ENCODE measurements at regions not wholly inside any gene's neighbourhood (a gene's known extent, or its start where the extent isn't known, plus 50 kb on each side); places are given as distances from the start of the nearest gene placed in this dataset.
"Not testable (repeated sequence)": the region's sequence is repeated elsewhere in the genome, so short reads cannot be mapped to it uniquely, and the experiment has no call there.

DNA sequence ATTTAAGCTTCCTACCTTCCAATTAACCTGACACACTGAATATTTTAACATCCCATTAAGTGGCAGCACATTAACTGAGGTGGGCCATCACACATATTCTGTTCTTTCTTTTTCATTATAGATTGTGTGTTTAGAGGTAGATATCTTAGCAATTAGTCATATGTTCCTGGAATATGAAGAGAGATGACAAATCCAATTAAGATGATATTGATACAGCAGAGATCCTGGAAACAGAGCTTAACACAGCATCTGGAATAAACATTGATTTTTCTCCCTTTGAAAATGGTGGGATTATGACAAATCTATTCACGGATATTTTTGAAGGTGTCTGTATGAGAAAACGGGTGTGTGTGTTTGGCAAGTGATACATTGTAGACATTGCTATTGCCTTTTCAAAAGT, 448.0 kb downstream of the CDH10 start:
- H3K4me3 ChIP-seq = no peak overlapping the region
- WGBS, 2 donors = 78 to 87% methylated on average over 2 of the region's 2 CpGs
- no peak for ATAC-seq (ENCODE audit: low FRiP score in 2 of 2)
- H3K36me3 ChIP-seq = no peaks in the 10 kb centered on the region
- TF ChIP-seq CTCF (IDR thresholded peaks at IDR 0.05) (no peak), POLR2AphosphoS5 (IDR thresholded peaks at IDR 0.05) (no peak), POLR2A (IDR thresholded peaks at IDR 0.05) (no peak), EP300 (IDR thresholded peaks at IDR 0.05) (no peak)
- no peak for DNase-seq
- no peaks in the 10 kb centered on the region for H3K27me3 ChIP-seq
- no peak overlapping the region for H3K27ac ChIP-seq
- no peaks in the 10 kb centered on the region for H3K9me3 ChIP-seq
- no peaks in the 10 kb centered on the region for H3K4me1 ChIP-seq

- no peak for DNase-seq
- no peaks in the 10 kb centered on the region for H3K27me3 ChIP-seq
- no peaks in the 10 kb centered on the region for H3K4me1 ChIP-seq
- no peaks in the 10 kb centered on the region for H3K36me3 ChIP-seq
- 52 to 67% methylated on average over 4 of the region's 4 CpGs for WGBS, 2 donors
- TF ChIP-seq POLR2A (IDR thresholded peaks at IDR 0.05) (no peak), CTCF (IDR thresholded peaks at IDR 0.05) (no peak), EP300 (IDR thresholded peaks at IDR 0.05) (no peak), POLR2AphosphoS5 (IDR thresholded peaks at IDR 0.05) (no peak)
- no peak for ATAC-seq (ENCODE audit: low FRiP score in 2 of 2)
- H3K27ac ChIP-seq = no peak overlapping the region
- no peak overlapping the region for H3K4me3 ChIP-seq
- peaks cover 0 to 4% (median 0%) of the 10 kb centered on the region in 4 donors for H3K9me3 ChIP-seq
Observed at GRCh38 chr5:24208686-24209106, 436.1 kb downstream of the CDH10 start.

DNA sequence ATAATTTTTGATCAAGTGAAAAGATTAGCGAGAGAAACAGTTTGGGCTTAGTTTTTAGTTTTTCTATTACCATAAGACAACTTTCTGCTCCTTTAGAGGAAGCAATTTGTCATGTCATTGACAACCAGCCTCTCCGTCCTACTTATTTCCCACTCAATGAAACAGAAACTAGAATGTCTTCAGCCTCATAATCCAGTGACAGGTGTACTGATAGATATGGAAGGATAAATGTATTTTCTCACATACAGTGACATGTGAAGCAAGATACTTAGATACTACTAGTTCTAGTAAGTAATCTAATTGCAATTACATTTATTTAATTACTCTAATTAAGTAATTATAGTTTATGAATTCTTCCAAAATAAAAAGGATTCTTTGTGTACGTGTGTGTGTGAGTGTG, 429.7 kb downstream of the CDH10 start:
- H3K4me3 ChIP-seq = no peak overlapping the region
- no peaks in the 10 kb centered on the region for H3K9me3 ChIP-seq
- no peaks in the 10 kb centered on the region for H3K36me3 ChIP-seq
- no peak overlapping the region for H3K27ac ChIP-seq
- 72 to 73% methylated on average over 3 of the region's 3 CpGs for WGBS, 2 donors
- no peak for DNase-seq
- TF ChIP-seq POLR2AphosphoS5 (IDR thresholded peaks at IDR 0.05) = no peak
- no peak for TF ChIP-seq EP300 (IDR thresholded peaks at IDR 0.05)
- H3K27me3 ChIP-seq = no peaks in the 10 kb centered on the region
- no peaks in the 10 kb centered on the region for H3K4me1 ChIP-seq
- no peak for ATAC-seq (ENCODE audit: low FRiP score in 2 of 2)

- Histone ChIP-seq H3K27ac (no peak overlapping the region), H3K4me3 (no peak overlapping the region), H3K9me3 (no peaks in the 10 kb centered on the region), H3K27me3 (no peaks in the 10 kb centered on the region), H3K4me1 (no peaks in the 10 kb centered on the region), H3K36me3 (no peaks in the 10 kb centered on the region)
- WGBS, 2 donors = 84 to 85% methylated on average over 2 of the region's 2 CpGs
- DNase-seq (no peak), ATAC-seq (ENCODE audit: low FRiP score in 2 of 2) (no peak)
- TF ChIP-seq EP300 (IDR thresholded peaks at IDR 0.05) (no peak), POLR2A (IDR thresholded peaks at IDR 0.05) (no peak)
Observed at GRCh38 chr5:24222876-24223275, 421.9 kb downstream of the CDH10 start.

DNA sequence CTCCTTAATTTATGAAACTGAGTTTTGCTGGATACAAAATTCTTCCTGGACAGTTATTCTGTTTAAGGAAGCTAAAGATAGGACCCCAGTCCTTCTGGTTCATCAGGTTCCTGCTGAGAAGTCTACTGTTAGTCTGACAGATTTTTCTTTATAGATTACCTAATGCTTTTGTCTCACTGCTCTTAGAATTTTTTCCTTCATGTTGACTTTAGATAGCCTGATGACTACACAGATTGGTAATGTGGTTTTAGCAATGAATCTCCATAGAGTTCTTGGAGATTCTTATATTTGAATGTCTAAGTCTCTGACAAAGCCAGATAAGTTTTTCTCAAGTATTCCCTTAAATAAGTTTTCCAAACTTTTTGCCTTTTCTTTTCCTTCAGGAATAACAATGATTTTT, 419.7 kb downstream of the CDH10 start:
- H3K9me3 ChIP-seq = no peaks in the 10 kb centered on the region
- H3K4me1 ChIP-seq = no peaks in the 10 kb centered on the region
- no peak overlapping the region for H3K4me3 ChIP-seq
- ATAC-seq (ENCODE audit: low FRiP score in 2 of 2) (no peak), DNase-seq (no peak)
- no peaks in the 10 kb centered on the region for H3K27me3 ChIP-seq
- TF ChIP-seq EP300 (IDR thresholded peaks at IDR 0.05) (no peak), POLR2AphosphoS5 (IDR thresholded peaks at IDR 0.05) (no peak), CTCF (IDR thresholded peaks at IDR 0.05) (no peak), POLR2A (IDR thresholded peaks at IDR 0.05) (no peak)
- no peak overlapping the region for H3K27ac ChIP-seq
- no peaks in the 10 kb centered on the region for H3K36me3 ChIP-seq

- Histone ChIP-seq H3K9me3 (no peaks in the 10 kb centered on the region), H3K4me3 (no peak overlapping the region), H3K4me1 (no peaks in the 10 kb centered on the region), H3K27ac (no peak overlapping the region), H3K36me3 (no peaks in the 10 kb centered on the region), H3K27me3 (no peaks in the 10 kb centered on the region)
- 68 to 73% methylated on average over 1 of the region's 1 CpG for WGBS, 2 donors
- TF ChIP-seq POLR2A (IDR thresholded peaks at IDR 0.05) = no peak
- TF ChIP-seq EP300 (IDR thresholded peaks at IDR 0.05) = no peak
- no peak for TF ChIP-seq POLR2AphosphoS5 (IDR thresholded peaks at IDR 0.05)
- no peak for TF ChIP-seq CTCF (IDR thresholded peaks at IDR 0.05)
- DNase-seq (no peak), ATAC-seq (ENCODE audit: low FRiP score in 2 of 2) (no peak)
Observed at GRCh38 chr5:24226479-24226878, 418.3 kb downstream of the CDH10 start.

DNA sequence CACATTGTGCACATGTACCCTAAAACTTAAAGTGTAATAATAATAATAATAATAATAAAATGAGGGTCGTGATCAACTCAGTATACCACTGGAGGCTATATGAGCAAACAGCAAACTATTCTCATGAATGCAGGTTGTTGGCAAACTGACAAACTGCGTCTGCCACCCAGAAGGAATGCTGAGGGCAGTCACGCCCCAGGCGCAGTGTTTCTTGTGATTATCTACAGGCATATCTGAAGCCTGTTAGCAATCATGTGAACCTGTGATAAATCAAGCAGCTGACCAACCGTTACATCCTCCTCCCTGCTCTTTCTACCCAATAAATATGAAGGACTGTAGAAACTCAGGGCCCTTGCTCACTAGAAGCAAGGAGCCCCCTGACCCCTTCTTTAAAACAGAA, 416.9 kb downstream of the CDH10 start:
- not testable (repeated sequence) for H3K36me3 ChIP-seq; H3K4me3 ChIP-seq; H3K4me1 ChIP-seq; DNase-seq; H3K27me3 ChIP-seq; H3K27ac ChIP-seq; ATAC-seq (ENCODE audit: low FRiP score in 2 of 2); H3K9me3 ChIP-seq
- WGBS, 2 donors = 86 to 93% methylated on average over 5 of the region's 5 CpGs

All from upper lobe of left lung (tissue), 6 donors.